NT2/D1 (cell line): ENCODE measurements at regions not wholly inside any gene's neighbourhood (a gene's known extent, or its start where the extent isn't known, plus 50 kb on each side); places are given as distances from the start of the nearest gene placed in this dataset.
"Not testable (repeated sequence)": the region's sequence is repeated elsewhere in the genome, so short reads cannot be mapped to it uniquely, and the experiment has no call there.

ENCODE experiments used
- SUZ12 ChIP-seq: IDR thresholded peaks from 2 replicates; pipeline ENCODE4 v1.6.1; 2011; ENCODE audit not compliant: insufficient read length, insufficient read depth; ENCODE audit errors: extremely low read depth
- YY1 ChIP-seq: IDR thresholded peaks from 2 replicates; pipeline ENCODE4 v1.6.1; 2011; ENCODE audit not compliant: insufficient read length, insufficient read depth
- ZNF274 ChIP-seq: IDR thresholded peaks from 2 replicates; pipeline ENCODE4 v1.6.1; 2011; ENCODE audit warnings: mild to moderate bottlenecking, low read depth, low read length

DNA sequence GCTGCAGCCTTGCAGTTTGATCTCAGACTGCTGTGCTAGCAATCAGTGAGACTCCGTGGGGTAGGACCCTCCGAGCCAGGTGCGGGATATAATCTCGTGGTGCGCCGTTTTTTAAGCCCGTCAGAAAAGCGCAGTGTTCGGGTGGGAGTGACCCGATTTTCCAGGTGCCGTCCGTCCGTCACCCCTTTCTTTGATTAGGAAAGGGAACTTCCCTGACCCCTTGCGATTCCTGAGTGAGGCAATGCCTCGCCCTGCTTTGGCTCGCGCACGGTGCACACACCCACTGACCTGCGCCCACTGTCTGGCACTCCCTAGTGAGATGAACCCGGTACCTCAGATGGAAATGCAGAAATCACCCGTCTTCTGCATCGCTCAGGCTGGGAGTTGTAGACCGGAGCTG is 203.2 kb downstream of the SNCAIP start:
- not testable (repeated sequence) for TF ChIP-seq ZNF274, YY1, SUZ12
